ENCODE measurements at regions not wholly inside any gene's neighbourhood (a gene's known extent, or its start where the extent isn't known, plus 50 kb on each side); places are given as distances from the start of the nearest gene placed in this dataset.

DNA sequence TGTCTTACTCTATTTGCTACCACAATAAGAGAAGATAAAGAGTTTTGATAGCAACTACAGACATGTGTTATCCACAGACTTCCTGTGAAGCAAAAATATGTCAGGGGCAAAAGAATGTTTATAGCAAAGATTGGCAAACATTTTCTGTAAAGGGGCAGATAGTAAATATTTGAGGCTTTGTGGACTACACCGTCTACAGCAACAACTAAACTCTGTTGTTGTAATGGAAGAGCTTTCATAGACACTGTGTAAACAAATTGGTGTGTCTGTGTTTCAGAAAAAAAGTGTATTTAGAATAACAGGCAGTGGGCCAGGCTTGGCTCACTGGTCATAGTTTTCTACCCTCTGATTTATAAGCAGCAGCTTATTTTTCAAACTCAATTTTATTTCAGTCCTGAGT lies 521.4 kb downstream of the ANKRD7 start:
- TF ChIP-seq, protein P1, sequence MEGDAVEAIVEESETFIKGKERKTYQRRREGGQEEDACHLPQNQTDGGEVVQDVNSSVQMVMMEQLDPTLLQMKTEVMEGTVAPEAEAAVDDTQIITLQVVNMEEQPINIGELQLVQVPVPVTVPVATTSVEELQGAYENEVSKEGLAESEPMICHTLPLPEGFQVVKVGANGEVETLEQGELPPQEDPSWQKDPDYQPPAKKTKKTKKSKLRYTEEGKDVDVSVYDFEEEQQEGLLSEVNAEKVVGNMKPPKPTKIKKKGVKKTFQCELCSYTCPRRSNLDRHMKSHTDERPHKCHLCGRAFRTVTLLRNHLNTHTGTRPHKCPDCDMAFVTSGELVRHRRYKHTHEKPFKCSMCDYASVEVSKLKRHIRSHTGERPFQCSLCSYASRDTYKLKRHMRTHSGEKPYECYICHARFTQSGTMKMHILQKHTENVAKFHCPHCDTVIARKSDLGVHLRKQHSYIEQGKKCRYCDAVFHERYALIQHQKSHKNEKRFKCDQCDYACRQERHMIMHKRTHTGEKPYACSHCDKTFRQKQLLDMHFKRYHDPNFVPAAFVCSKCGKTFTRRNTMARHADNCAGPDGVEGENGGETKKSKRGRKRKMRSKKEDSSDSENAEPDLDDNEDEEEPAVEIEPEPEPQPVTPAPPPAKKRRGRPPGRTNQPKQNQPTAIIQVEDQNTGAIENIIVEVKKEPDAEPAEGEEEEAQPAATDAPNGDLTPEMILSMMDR (IDR thresholded peaks at IDR 0.05; ENCODE audit: partially characterized antibody, unreplicated experiment), result no peak
- H3K27me3 Mint-ChIP-seq (ENCODE audit: unreplicated experiment), result no peaks in the 10 kb centered on the region
- no peak for DNase-seq
- no peaks in the 10 kb centered on the region for H3K9me3 Mint-ChIP-seq (ENCODE audit: unreplicated experiment)
- H3K36me3 Mint-ChIP-seq (ENCODE audit: unreplicated experiment), result no peaks in the 10 kb centered on the region
- no peak overlapping the region for H3K27ac Mint-ChIP-seq (ENCODE audit: unreplicated experiment)
- H3K4me3 Mint-ChIP-seq (ENCODE audit: unreplicated experiment), result no peak overlapping the region
- H3K4me1 Mint-ChIP-seq (ENCODE audit: low read depth, unreplicated experiment), result no peaks in the 10 kb centered on the region

DNA sequence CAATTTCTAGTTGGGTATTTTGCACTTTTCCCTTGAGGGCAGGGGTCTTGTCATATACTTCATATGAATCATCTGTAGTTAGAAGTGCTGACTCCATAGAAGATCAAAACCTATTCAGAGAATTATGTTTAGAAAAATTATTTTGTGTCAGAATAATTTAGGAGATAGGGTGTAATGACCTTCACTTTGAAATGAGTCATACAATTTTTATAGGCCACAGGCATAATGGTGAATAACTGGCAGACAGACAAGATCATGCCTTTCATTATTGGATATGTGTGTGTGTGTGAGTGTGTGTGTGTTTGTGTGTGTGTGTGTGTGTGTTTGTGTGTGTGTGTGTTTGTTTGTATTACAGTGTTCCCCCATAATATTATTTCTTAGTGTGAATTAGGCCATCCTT lies 523.0 kb downstream of the ANKRD7 start:
- H3K4me3 Mint-ChIP-seq (ENCODE audit: unreplicated experiment), result no peak overlapping the region
- H3K27ac Mint-ChIP-seq (ENCODE audit: unreplicated experiment), result no peak overlapping the region
- no peaks in the 10 kb centered on the region for H3K9me3 Mint-ChIP-seq (ENCODE audit: unreplicated experiment)
- no peaks in the 10 kb centered on the region for H3K4me1 Mint-ChIP-seq (ENCODE audit: low read depth, unreplicated experiment)
- no peaks in the 10 kb centered on the region for H3K27me3 Mint-ChIP-seq (ENCODE audit: unreplicated experiment)
- TF ChIP-seq, protein P1 (IDR thresholded peaks at IDR 0.05; ENCODE audit: partially characterized antibody, unreplicated experiment), result no peak
- DNase-seq, result no peak
- no peaks in the 10 kb centered on the region for H3K36me3 Mint-ChIP-seq (ENCODE audit: unreplicated experiment)

DNA sequence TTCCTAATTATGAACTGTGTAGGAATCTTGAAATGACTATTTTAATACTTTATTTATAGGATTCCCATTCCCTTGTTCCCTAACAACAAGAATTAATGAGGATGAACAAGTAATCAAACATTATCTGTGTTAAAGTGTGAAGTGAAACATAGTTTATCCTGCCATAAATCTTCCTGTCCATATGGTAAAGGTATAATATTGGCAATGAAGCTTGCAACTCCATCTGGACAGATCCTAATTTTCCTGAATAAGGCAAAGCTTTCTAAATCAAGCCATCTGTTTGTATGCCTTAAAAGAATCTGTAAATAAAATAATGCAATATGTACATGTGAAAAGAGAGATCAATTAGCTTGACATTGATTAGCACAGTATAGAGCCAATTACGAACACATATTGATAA lies 529.0 kb downstream of the ANKRD7 start:
- Mint-ChIP-seq H3K4me1 (ENCODE audit: low read depth, unreplicated experiment) (no peaks in the 10 kb centered on the region), H3K4me3 (ENCODE audit: unreplicated experiment) (no peak overlapping the region), H3K9me3 (ENCODE audit: unreplicated experiment) (no peaks in the 10 kb centered on the region), H3K36me3 (ENCODE audit: unreplicated experiment) (no peaks in the 10 kb centered on the region), H3K27ac (ENCODE audit: unreplicated experiment) (no peak overlapping the region), H3K27me3 (ENCODE audit: unreplicated experiment) (no peaks in the 10 kb centered on the region)
- DNase-seq, result no peak
- TF ChIP-seq, protein P1 (IDR thresholded peaks at IDR 0.05; ENCODE audit: partially characterized antibody, unreplicated experiment), result no peak

DNA sequence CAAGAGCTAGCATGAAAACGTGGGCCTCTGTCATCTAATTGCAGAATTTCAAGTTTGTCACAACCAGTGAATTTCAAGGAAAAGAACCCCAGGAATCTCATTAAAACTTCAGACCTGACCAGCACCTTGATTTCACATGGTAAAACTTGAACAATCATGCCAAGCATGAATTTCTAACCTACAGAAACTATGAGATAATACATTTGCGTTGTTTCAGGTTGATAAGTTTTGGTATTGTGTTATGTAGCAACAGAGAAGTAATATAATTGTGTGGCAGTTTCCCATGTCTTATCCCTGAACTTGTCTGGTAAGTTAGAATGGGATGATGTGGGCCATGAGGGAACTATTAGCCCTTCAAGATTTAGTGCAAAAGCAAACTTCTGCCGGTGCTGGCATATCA lies 530.1 kb downstream of the ANKRD7 start:
- H3K27me3 Mint-ChIP-seq (ENCODE audit: unreplicated experiment), result no peaks in the 10 kb centered on the region
- no peaks in the 10 kb centered on the region for H3K36me3 Mint-ChIP-seq (ENCODE audit: unreplicated experiment)
- no peak for DNase-seq
- no peak overlapping the region for H3K27ac Mint-ChIP-seq (ENCODE audit: unreplicated experiment)
- H3K4me1 Mint-ChIP-seq (ENCODE audit: low read depth, unreplicated experiment), result no peaks in the 10 kb centered on the region
- H3K4me3 Mint-ChIP-seq (ENCODE audit: unreplicated experiment), result no peak overlapping the region
- TF ChIP-seq, protein P1 (IDR thresholded peaks at IDR 0.05; ENCODE audit: partially characterized antibody, unreplicated experiment), result no peak
- H3K9me3 Mint-ChIP-seq (ENCODE audit: unreplicated experiment), result no peaks in the 10 kb centered on the region

DNA sequence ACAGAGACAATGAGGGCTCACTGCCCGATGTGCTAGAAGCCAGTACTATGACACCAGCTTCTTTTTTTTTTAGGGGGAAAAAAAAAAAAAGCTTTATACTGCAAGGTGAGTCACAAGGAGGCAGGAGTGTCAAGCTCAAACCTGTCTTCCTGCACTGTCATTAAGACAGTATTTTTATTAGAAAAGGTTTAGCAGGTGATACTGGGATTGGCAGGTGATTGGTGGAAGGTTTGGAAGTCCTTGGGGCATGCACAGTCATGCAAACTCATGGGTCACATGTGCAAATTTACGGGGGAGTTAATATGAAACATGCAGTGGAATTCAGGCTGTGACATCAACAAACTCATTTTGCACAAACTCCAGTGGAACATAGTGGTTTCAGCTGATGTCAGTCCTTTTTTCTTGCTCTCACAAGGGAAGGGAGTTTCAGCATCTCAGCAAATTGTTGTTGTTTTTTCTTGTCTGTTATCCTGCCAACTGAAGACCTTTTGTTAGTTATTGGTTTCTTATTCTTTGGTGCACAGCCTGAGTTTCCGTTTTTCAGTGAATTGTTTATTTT lies 530.6 kb downstream of the ANKRD7 start:
- Mint-ChIP-seq H3K36me3 (ENCODE audit: unreplicated experiment) (no peaks in the 10 kb centered on the region), H3K27me3 (ENCODE audit: unreplicated experiment) (no peaks in the 10 kb centered on the region), H3K9me3 (ENCODE audit: unreplicated experiment) (no peaks in the 10 kb centered on the region), H3K4me3 (ENCODE audit: unreplicated experiment) (no peak overlapping the region), H3K27ac (ENCODE audit: unreplicated experiment) (no peak overlapping the region), H3K4me1 (ENCODE audit: low read depth, unreplicated experiment) (no peaks in the 10 kb centered on the region)
- DNase-seq, result no peak
- TF ChIP-seq, protein P1 (IDR thresholded peaks at IDR 0.05; ENCODE audit: partially characterized antibody, unreplicated experiment), result no peak

All from glutamatergic neuron (in vitro differentiated cells).